Uterus (tissue), 3 donors: ENCODE measurements at regions not wholly inside any gene's neighbourhood (a gene's known extent, or its start where the extent isn't known, plus 50 kb on each side); places are given as distances from the start of the nearest gene placed in this dataset.

Source experiments
- DNase-seq, 2 donors: peaks; one replicate each; pipeline ENCODE4 v3.0.0-alpha.2; 2019 to 2020
- H3K27ac ChIP-seq, 2 donors: fragments of 200-600 bp; sonication (generic); 1 replicate in 1 of 2; 2 replicates in 1 of 2; pipeline ENCODE4 v1.5.1; 2016 to 2018
- H3K27me3 ChIP-seq, 2 donors: fragments of 200-600 bp; sonication (generic); one replicate each; pipeline ENCODE4 v1.5.1; 2018 to 2019; ENCODE audit warnings: control low read depth in 1 of 2
- H3K36me3 ChIP-seq, 2 donors: fragments of 200-600 bp; sonication (generic); one replicate each; pipeline ENCODE4 v1.5.1; 2019; ENCODE audit warnings: control low read depth in 1 of 2
- H3K4me1 ChIP-seq, 2 donors: fragments of 200-600 bp; sonication (generic); one replicate each; pipeline ENCODE4 v1.5.1; 2018 to 2019; ENCODE audit warnings: control low read depth in 1 of 2
- H3K4me3 ChIP-seq, 2 donors: fragments of 200-600 bp; sonication (generic); 1 replicate in 1 of 2; 2 replicates in 1 of 2; pipeline ENCODE4 v1.5.1; 2018 to 2019; ENCODE audit warnings: mild to moderate bottlenecking in 1 of 2
- H3K9me3 ChIP-seq, 2 donors: fragments of 200-600 bp; sonication (generic); one replicate each; pipeline ENCODE4 v1.5.1; 2019; ENCODE audit warnings: control low read depth in 1 of 2
- CTCF ChIP-seq, 4 experiments: fragments of 200-600 bp in 2 of 4; fragments of 450-650 bp in 2 of 4; sonication (generic) in 2 of 4; IDR thresholded peaks; one replicate each; pipeline ENCODE4 v1.5.1; 2016 to 2019; ENCODE audit warnings: antibody characterized with exemption in 4 of 4, mild to moderate bottlenecking in 2 of 4, moderate library complexity in 1 of 4
- POLR2A ChIP-seq, 2 donors: fragments of 450-650 bp; IDR thresholded peaks; one replicate each; pipeline ENCODE4 v1.6.1; 2016; ENCODE audit warnings: antibody characterized with exemption in 2 of 2, mild to moderate bottlenecking in 1 of 2, moderate library complexity in 1 of 2
- intact Hi-C: fragments of 100-400 bp; cut with DNase I; formaldehyde crosslinking; loops from one replicate; pipeline ENCODE4 v1.15.1; 2023; ENCODE audit warnings: low total_unique reads
- donor health status: DM: yes; HTN: yes; CAD: no.

- intact Hi-C loops: no loop called here
- no peaks in the 10 kb centered on the region for H3K4me1 ChIP-seq
- no peaks in the 10 kb centered on the region for H3K27me3 ChIP-seq
- no peaks in the 10 kb centered on the region for H3K9me3 ChIP-seq
- H3K36me3 ChIP-seq: no peaks in the 10 kb centered on the region
- no peak overlapping the region for H3K27ac ChIP-seq
- DNase-seq: no peak
- no peak overlapping the region for H3K4me3 ChIP-seq
- no peak for TF ChIP-seq CTCF (IDR thresholded peaks at IDR 0.05)
- TF ChIP-seq POLR2A (IDR thresholded peaks at IDR 0.05): no peak
These were observed 97.5 kb downstream of the SKIDA1 start for GRCh38 chr10:21427804-21428481.

GRCh38 chr10:21424459-21424861 lies 101.0 kb downstream of the SKIDA1 start:
- TF ChIP-seq POLR2A (IDR thresholded peaks at IDR 0.05) (no peak), CTCF (IDR thresholded peaks at IDR 0.05) (no peak)
- H3K27ac ChIP-seq: no peak overlapping the region

GRCh38 chr10:21423850-21424249 lies 101.6 kb downstream of the SKIDA1 start:
- H3K27ac ChIP-seq: no peak overlapping the region
- H3K27me3 ChIP-seq: no peaks in the 10 kb centered on the region
- DNase-seq: no peak
- no peak overlapping the region for H3K4me3 ChIP-seq
- no peaks in the 10 kb centered on the region for H3K9me3 ChIP-seq
- TF ChIP-seq POLR2A (IDR thresholded peaks at IDR 0.05) (no peak), CTCF (IDR thresholded peaks at IDR 0.05) (no peak)
- intact Hi-C loops: no loop called here
- H3K4me1 ChIP-seq: no peaks in the 10 kb centered on the region
- H3K36me3 ChIP-seq: no peaks in the 10 kb centered on the region

More at GRCh38 chr10:21424459-21424861, 101.0 kb downstream of the SKIDA1 start:
- intact Hi-C loops: no loop called here
- H3K36me3 ChIP-seq: no peaks in the 10 kb centered on the region
- no peak for DNase-seq
- H3K27me3 ChIP-seq: no peaks in the 10 kb centered on the region
- no peak overlapping the region for H3K4me3 ChIP-seq
- no peaks in the 10 kb centered on the region for H3K4me1 ChIP-seq
- H3K9me3 ChIP-seq: no peaks in the 10 kb centered on the region

- no peaks in the 10 kb centered on the region for H3K4me1 ChIP-seq
- no peaks in the 10 kb centered on the region for H3K36me3 ChIP-seq
- H3K9me3 ChIP-seq: no peaks in the 10 kb centered on the region
- H3K27me3 ChIP-seq: no peaks in the 10 kb centered on the region
- TF ChIP-seq CTCF (IDR thresholded peaks at IDR 0.05) (no peak), POLR2A (IDR thresholded peaks at IDR 0.05) (no peak)
- H3K27ac ChIP-seq: no peak overlapping the region
- no peak overlapping the region for H3K4me3 ChIP-seq
- no peak for DNase-seq
- intact Hi-C loops: no loop called here
These were observed 102.1 kb downstream of the SKIDA1 start for GRCh38 chr10:21423338-21423737.

GRCh38 chr10:21421794-21422193 lies 103.7 kb downstream of the SKIDA1 start:
- DNase-seq: no peak
- no peaks in the 10 kb centered on the region for H3K36me3 ChIP-seq
- no peaks in the 10 kb centered on the region for H3K4me1 ChIP-seq
- no peak overlapping the region for H3K27ac ChIP-seq
- no peak overlapping the region for H3K4me3 ChIP-seq
- TF ChIP-seq POLR2A (IDR thresholded peaks at IDR 0.05): no peak
- TF ChIP-seq CTCF (IDR thresholded peaks at IDR 0.05): no peak
- intact Hi-C loops: no loop called here
- H3K9me3 ChIP-seq: no peaks in the 10 kb centered on the region
- H3K27me3 ChIP-seq: no peaks in the 10 kb centered on the region
